GM10248 (cell line): ENCODE measurements at regions not wholly inside any gene's neighbourhood (a gene's known extent, or its start where the extent isn't known, plus 50 kb on each side); places are given as distances from the start of the nearest gene placed in this dataset.

Source experiments
- CTCF ChIA-PET: fragments of 300-600 bp; sonication (Branson Sonifier 250); formaldehyde crosslinking; extraction: SDS; loops from one replicate; lab custom pipeline; 2021; ENCODE audit warnings: antibody characterized with exemption; lab: Yijun Ruan, JAX
- POLR2A ChIA-PET: fragments of 350-650 bp; sonication (Branson Sonifier 250); formaldehyde crosslinking; extraction: SDS; loops from one replicate; lab custom pipeline; 2020; ENCODE audit warnings: antibody characterized with exemption; lab: Yijun Ruan, JAX
- DNase-seq: peaks from one replicate; pipeline ENCODE4 v3.0.0; 2012; ENCODE audit errors: extremely low spot score
- CTCF ChIP-seq: IDR thresholded peaks from 2 replicates; pipeline ENCODE4 v1.5.1; 2012; ENCODE audit warnings: mild to moderate bottlenecking, low read depth; ENCODE audit errors: extremely low read depth, missing control alignments, control extremely low read depth

DNA sequence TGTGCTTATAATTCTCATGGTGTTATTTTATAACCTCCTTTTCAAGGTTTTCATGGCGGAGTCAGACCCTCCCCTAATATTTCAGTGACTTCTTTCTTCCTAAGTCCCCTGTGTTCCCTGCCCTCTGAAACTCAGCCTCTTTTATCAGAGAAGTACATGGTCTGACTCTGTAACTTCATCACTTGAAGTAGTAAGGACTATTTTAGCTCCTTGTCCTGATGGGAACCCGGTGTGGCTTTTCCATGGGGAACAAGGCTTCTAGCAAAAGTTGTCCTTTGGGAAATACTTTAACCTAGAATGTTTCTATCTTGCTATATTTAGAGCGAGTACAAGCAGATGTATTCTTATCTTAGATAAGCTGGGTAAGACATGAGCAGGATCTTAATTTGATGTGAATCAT is 117.5 kb downstream of the TRIB2 start:
- TF ChIP-seq CTCF = no peak
- ChIA-PET CTCF (interaction anchor here (1.1 to 1.5 kb wide), 4 partner anchors 9 to 673 kb away, joined by 3 to 5 read pairs (median 4); no protein-coding TSS in a partner anchor), POLR2A (no interaction called here)
- DNase-seq = no peak

DNA sequence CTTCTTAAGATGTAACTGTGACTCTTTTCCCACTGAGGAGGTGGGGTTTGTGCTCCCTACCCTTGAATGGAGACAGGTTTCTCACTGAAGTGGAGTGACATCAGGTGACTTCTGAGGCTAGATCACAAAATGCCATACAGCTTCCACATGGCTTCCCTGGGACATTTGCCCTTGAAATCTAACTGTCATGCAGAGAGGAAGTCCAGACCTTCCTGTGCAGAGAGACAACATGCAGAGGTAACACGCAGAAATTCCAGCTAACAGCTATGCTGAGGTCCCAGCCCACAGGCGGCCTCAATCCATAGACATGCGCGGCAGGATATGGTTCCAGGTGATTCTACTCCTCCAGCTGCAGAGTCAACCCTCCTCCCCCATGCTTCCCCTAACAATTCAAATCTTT is 119.0 kb downstream of the TRIB2 start:
- ChIA-PET POLR2A (no interaction called here), CTCF (no interaction called here)
- no peak for TF ChIP-seq CTCF
- DNase-seq = no peak

GRCh38 chr2:12839339-12839738 is 122.6 kb downstream of the TRIB2 start:
- ChIA-PET CTCF (no interaction called here), POLR2A (no interaction called here)
- no peak for DNase-seq
- TF ChIP-seq CTCF = no peak

DNA sequence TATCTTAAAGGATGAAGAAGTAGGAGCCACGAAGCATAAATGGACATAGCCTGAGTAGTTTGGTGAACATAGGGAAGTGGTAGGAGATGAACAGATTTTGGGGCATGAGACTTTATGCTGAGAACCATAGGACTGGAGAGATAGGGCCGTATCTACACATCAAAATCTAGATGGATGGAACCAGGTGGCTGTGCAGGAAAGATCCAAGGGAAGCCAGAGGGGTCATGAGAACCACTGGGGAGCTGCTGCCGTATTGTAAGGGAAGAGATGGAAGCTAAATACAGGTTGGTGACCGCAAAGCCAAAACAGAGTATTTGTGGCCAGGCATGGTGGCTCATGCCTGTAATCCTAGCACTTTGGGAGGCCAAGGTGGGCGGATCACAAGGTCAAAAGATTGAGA is 124.3 kb downstream of the TRIB2 start:
- TF ChIP-seq CTCF = no peak
- no peak for DNase-seq
- ChIA-PET POLR2A (no interaction called here), CTCF (no interaction called here)

GRCh38 chr2:12842917-12843316 is 126.2 kb downstream of the TRIB2 start:
- no peak for DNase-seq
- ChIA-PET POLR2A (no interaction called here), CTCF (interaction anchor here (1.8 kb wide), 1 partner anchor 9 kb away, joined by 5 read pairs; no protein-coding TSS in a partner anchor)
- no peak for TF ChIP-seq CTCF

DNA sequence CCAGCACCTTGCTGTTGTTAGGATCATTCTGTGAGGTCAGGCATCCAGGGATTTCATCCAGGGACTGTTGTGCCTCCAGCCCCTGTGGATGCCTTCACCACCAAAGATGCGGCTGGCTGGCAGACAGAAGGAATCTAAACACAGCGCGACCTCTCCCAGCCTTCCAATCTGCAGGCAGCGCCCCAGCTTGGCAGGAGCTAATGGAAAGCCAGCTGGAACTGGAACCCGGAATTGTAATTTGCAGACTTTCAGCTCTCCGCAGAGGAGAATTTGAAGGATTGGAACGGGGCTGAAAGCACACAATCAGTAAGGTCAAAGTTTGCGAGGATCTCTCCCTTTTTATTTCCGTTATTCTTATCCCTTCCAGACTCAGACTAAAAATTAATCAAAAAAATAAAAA is 127.8 kb downstream of the TRIB2 start:
- POLR2A ChIA-PET = no interaction called here
- DNase-seq = no peak
- TF ChIP-seq CTCF = no peak
- CTCF ChIA-PET = no interaction called here
